ENCODE measurements at regions not wholly inside any gene's neighbourhood (a gene's known extent, or its start where the extent isn't known, plus 50 kb on each side); places are given as distances from the start of the nearest gene placed in this dataset.

- TF ChIP-seq CTCF (IDR thresholded peaks at IDR 0.05): no peak
- no peak for TF ChIP-seq EP300 (IDR thresholded peaks at IDR 0.05)
- TF ChIP-seq POLR2AphosphoS5 (IDR thresholded peaks at IDR 0.05): no peak
- TF ChIP-seq POLR2A (IDR thresholded peaks at IDR 0.05): no peak
- Histone ChIP-seq H3K9me3 (peaks cover 0 to 6% (median 2%) of the 10 kb centered on the region in 4 donors), H3K27me3 (no peaks in the 10 kb centered on the region), H3K4me3 (no peak overlapping the region), H3K36me3 (no peaks in the 10 kb centered on the region), H3K27ac (no peak overlapping the region), H3K4me1 (peaks cover 0 to 8% (median 3%) of the 10 kb centered on the region in 4 donors)
- DNase-seq (peak; percentile 48 to 53), ATAC-seq (ENCODE audit: low FRiP score in 2 of 2) (peak in 1 of 2 donors; percentile 12)
- WGBS, 2 donors: 70 to 83% methylated on average over 13 of the region's 13 CpGs
Observed at GRCh38 chr7:67550801-67551436, 554.3 kb downstream of the TYW1 start.

GRCh38 chr7:67552738-67553137, 556.1 kb downstream of the TYW1 start:
- DNase-seq: no peak
- 90 to 95% methylated on average over 5 of the region's 5 CpGs for WGBS, 2 donors
- Histone ChIP-seq H3K4me3 (no peak overlapping the region), H3K27ac (no peak overlapping the region), H3K36me3 (no peaks in the 10 kb centered on the region), H3K4me1 (peaks cover 0 to 8% (median 3%) of the 10 kb centered on the region in 4 donors), H3K27me3 (no peaks in the 10 kb centered on the region), H3K9me3 (peaks cover 0 to 6% (median 2%) of the 10 kb centered on the region in 4 donors)
- no peak for ATAC-seq (ENCODE audit: low FRiP score in 2 of 2)
- TF ChIP-seq POLR2A (IDR thresholded peaks at IDR 0.05): no peak

GRCh38 chr7:67553378-67553777, 556.7 kb downstream of the TYW1 start:
- peaks cover 0 to 6% (median 2%) of the 10 kb centered on the region in 4 donors for H3K9me3 ChIP-seq
- no peak overlapping the region for H3K4me3 ChIP-seq
- DNase-seq (peak in 1 of 2 donors; percentile 21), ATAC-seq (ENCODE audit: low FRiP score in 2 of 2) (peak in 1 of 2 donors; percentile 47)
- H3K27ac ChIP-seq: no peak overlapping the region
- peaks cover 0 to 8% (median 3%) of the 10 kb centered on the region in 4 donors for H3K4me1 ChIP-seq
- no peaks in the 10 kb centered on the region for H3K36me3 ChIP-seq
- no peaks in the 10 kb centered on the region for H3K27me3 ChIP-seq
- WGBS, 2 donors: 70 to 79% methylated on average over 5 of the region's 5 CpGs
- TF ChIP-seq EP300 (IDR thresholded peaks at IDR 0.05) (no peak), POLR2AphosphoS5 (IDR thresholded peaks at IDR 0.05) (no peak), POLR2A (IDR thresholded peaks at IDR 0.05) (no peak), CTCF (IDR thresholded peaks at IDR 0.05) (no peak)

- TF ChIP-seq POLR2A (IDR thresholded peaks at IDR 0.05): no peak
- TF ChIP-seq EP300 (IDR thresholded peaks at IDR 0.05): no peak
- TF ChIP-seq POLR2AphosphoS5 (IDR thresholded peaks at IDR 0.05): no peak
- Histone ChIP-seq H3K36me3 (no peaks in the 10 kb centered on the region), H3K27me3 (no peaks in the 10 kb centered on the region), H3K4me1 (peaks cover 0 to 8% (median 3%) of the 10 kb centered on the region in 4 donors), H3K27ac (no peak overlapping the region), H3K9me3 (peaks cover 0 to under 1% (median 0%) of the 10 kb centered on the region in 4 donors), H3K4me3 (no peak overlapping the region)
- DNase-seq (no peak), ATAC-seq (ENCODE audit: low FRiP score in 2 of 2) (no peak)
- 82% methylated on average over 6 of the region's 6 CpGs for WGBS, 2 donors
Observed at GRCh38 chr7:67554986-67555385, 558.4 kb downstream of the TYW1 start.

GRCh38 chr7:67564959-67565358, 568.3 kb downstream of the TYW1 start:
- 52 to 71% methylated on average over 4 of the region's 4 CpGs for WGBS, 2 donors
- H3K27me3 ChIP-seq: no peaks in the 10 kb centered on the region

GRCh38 chr7:67566101-67566500, 569.5 kb downstream of the TYW1 start:
- 82 to 84% methylated on average over 4 of the region's 4 CpGs for WGBS, 2 donors

More at GRCh38 chr7:67564959-67565358, 568.3 kb downstream of the TYW1 start:
- Histone ChIP-seq H3K9me3 (no peaks in the 10 kb centered on the region), H3K4me1 (no peaks in the 10 kb centered on the region), H3K36me3 (no peaks in the 10 kb centered on the region), H3K27ac (no peak overlapping the region), H3K4me3 (no peak overlapping the region)
- TF ChIP-seq POLR2A (IDR thresholded peaks at IDR 0.05): no peak
- no peak for TF ChIP-seq POLR2AphosphoS5 (IDR thresholded peaks at IDR 0.05)
- ATAC-seq (ENCODE audit: low FRiP score in 2 of 2) (no peak), DNase-seq (no peak)

More at GRCh38 chr7:67566101-67566500, 569.5 kb downstream of the TYW1 start:
- Histone ChIP-seq H3K27ac (no peak overlapping the region), H3K4me1 (no peaks in the 10 kb centered on the region), H3K4me3 (no peak overlapping the region), H3K9me3 (no peaks in the 10 kb centered on the region), H3K27me3 (no peaks in the 10 kb centered on the region), H3K36me3 (no peaks in the 10 kb centered on the region)
- DNase-seq (no peak), ATAC-seq (ENCODE audit: low FRiP score in 2 of 2) (no peak)
- TF ChIP-seq EP300 (IDR thresholded peaks at IDR 0.05): no peak
- no peak for TF ChIP-seq POLR2A (IDR thresholded peaks at IDR 0.05)
- TF ChIP-seq CTCF (IDR thresholded peaks at IDR 0.05): no peak
- TF ChIP-seq POLR2AphosphoS5 (IDR thresholded peaks at IDR 0.05): no peak
